ENCODE measurements at regions not wholly inside any gene's neighbourhood (a gene's known extent, or its start where the extent isn't known, plus 50 kb on each side); places are given as distances from the start of the nearest gene placed in this dataset.

GRCh38 chr16:62478903-62479458, 442.7 kb upstream of the CDH8 start:
- no peak for TF ChIP-seq REST (IDR thresholded peaks at IDR 0.05; ENCODE audit: insufficient read depth in 1 of 2, low read depth in 2 of 2, low read length in 2 of 2)
- TF ChIP-seq POLR2AphosphoS5 (IDR thresholded peaks at IDR 0.05; ENCODE audit: low read depth, low read length) = no peak
- no peak for TF ChIP-seq FOXP2 (optimal IDR thresholded peaks at IDR 0.05; ENCODE audit: borderline replicate concordance, extremely low read depth, extremely low read length, insufficient read depth)
- TF ChIP-seq SIN3A (IDR thresholded peaks at IDR 0.05; ENCODE audit: borderline replicate concordance, insufficient read depth, low read length) = no peak
- TF ChIP-seq TAF1 (IDR thresholded peaks at IDR 0.05; ENCODE audit: borderline replicate concordance, insufficient read depth, low read length) = no peak

GRCh38 chr16:62477796-62478195, 441.6 kb upstream of the CDH8 start:
- no peak for TF ChIP-seq TAF1 (IDR thresholded peaks at IDR 0.05; ENCODE audit: borderline replicate concordance, insufficient read depth, low read length)
- TF ChIP-seq REST (IDR thresholded peaks at IDR 0.05; ENCODE audit: insufficient read depth in 1 of 2, low read depth in 2 of 2, low read length in 2 of 2) = no peak
- no peak for TF ChIP-seq SIN3A (IDR thresholded peaks at IDR 0.05; ENCODE audit: borderline replicate concordance, insufficient read depth, low read length)
- TF ChIP-seq FOXP2 (optimal IDR thresholded peaks at IDR 0.05; ENCODE audit: borderline replicate concordance, extremely low read depth, extremely low read length, insufficient read depth) = no peak
- TF ChIP-seq POLR2AphosphoS5 (IDR thresholded peaks at IDR 0.05; ENCODE audit: low read depth, low read length) = no peak

DNA sequence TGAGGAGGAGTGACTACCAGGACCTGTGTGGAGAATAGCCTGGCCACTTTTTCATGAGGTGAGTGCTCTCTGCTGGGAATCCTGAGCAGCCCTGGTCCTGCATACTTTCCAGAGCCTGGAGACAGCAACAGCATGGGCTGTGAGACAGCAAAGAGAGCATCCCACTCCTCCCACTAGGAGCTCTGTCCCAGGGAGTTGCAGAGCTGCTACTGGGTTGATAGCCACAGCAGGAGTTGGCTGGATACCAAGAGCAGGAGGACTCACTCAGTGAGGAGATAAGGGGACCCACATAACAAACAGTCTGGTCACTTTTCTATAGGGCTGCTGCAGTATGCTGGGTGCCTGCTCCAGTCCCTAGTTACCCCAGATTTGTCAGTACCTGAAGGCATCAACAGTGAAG, 439.3 kb upstream of the CDH8 start:
- no peak for TF ChIP-seq POLR2AphosphoS5 (IDR thresholded peaks at IDR 0.05; ENCODE audit: low read depth, low read length)
- no peak for TF ChIP-seq TAF1 (IDR thresholded peaks at IDR 0.05; ENCODE audit: borderline replicate concordance, insufficient read depth, low read length)
- TF ChIP-seq REST (IDR thresholded peaks at IDR 0.05; ENCODE audit: insufficient read depth in 1 of 2, low read depth in 2 of 2, low read length in 2 of 2) = no peak

DNA sequence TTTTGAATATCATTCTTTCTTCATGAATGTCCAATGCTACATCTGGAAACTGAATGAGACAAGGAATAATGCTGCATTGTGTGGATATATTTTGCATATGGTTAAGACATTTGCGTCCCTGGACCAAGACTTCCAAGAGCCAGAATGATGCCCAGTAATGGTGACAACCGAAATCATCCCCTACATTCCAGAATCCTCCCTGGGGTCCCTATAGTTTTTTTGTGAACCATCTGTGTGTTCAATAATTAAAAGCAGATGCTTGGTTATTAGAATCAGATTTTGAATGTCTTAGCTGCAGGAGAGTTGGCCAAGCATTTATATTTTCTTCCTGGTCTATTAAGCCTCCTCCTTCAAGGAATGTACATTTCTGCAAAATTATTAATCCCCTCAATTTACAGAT, 426.7 kb upstream of the CDH8 start:
- no peak for TF ChIP-seq POLR2AphosphoS5 (IDR thresholded peaks at IDR 0.05; ENCODE audit: low read depth, low read length)
- no peak for TF ChIP-seq FOXP2 (optimal IDR thresholded peaks at IDR 0.05; ENCODE audit: borderline replicate concordance, extremely low read depth, extremely low read length, insufficient read depth)
- TF ChIP-seq TAF1 (IDR thresholded peaks at IDR 0.05; ENCODE audit: borderline replicate concordance, insufficient read depth, low read length) = no peak
- no peak for TF ChIP-seq SIN3A (IDR thresholded peaks at IDR 0.05; ENCODE audit: borderline replicate concordance, insufficient read depth, low read length)
- no peak for TF ChIP-seq REST (IDR thresholded peaks at IDR 0.05; ENCODE audit: insufficient read depth in 1 of 2, low read depth in 2 of 2, low read length in 2 of 2)

- TF ChIP-seq REST (IDR thresholded peaks at IDR 0.05; ENCODE audit: insufficient read depth in 1 of 2, low read depth in 2 of 2, low read length in 2 of 2) (no peak), TAF1 (IDR thresholded peaks at IDR 0.05; ENCODE audit: borderline replicate concordance, insufficient read depth, low read length) (no peak), POLR2AphosphoS5 (IDR thresholded peaks at IDR 0.05; ENCODE audit: low read depth, low read length) (no peak), SIN3A (IDR thresholded peaks at IDR 0.05; ENCODE audit: borderline replicate concordance, insufficient read depth, low read length) (no peak), FOXP2 (optimal IDR thresholded peaks at IDR 0.05; ENCODE audit: borderline replicate concordance, extremely low read depth, extremely low read length, insufficient read depth) (no peak)
These were observed 414.1 kb upstream of the CDH8 start for GRCh38 chr16:62450291-62450690.

All from PFSK-1 (cell line).